CD4-positive, alpha-beta T cell treated with Interferon alpha-2 for 1 hour (primary cell): ENCODE measurements at regions not wholly inside any gene's neighbourhood (a gene's known extent, or its start where the extent isn't known, plus 50 kb on each side); places are given as distances from the start of the nearest gene placed in this dataset.

Experiments used
- DNase-seq, 2 donors: peaks; one replicate each; pipeline ENCODE4 v3.0.0-alpha.2; 2020 to 2022

GRCh38 chr13:91141543-91142061 is 205.9 kb upstream of the MIR17HG start:
- no peak for DNase-seq

GRCh38 chr13:91142572-91142971 is 204.9 kb upstream of the MIR17HG start:
- DNase-seq = no peak

- no peak for DNase-seq
These were observed 203.4 kb upstream of the MIR17HG start for GRCh38 chr13:91144054-91144453.

- no peak for DNase-seq
These were observed 203.0 kb upstream of the MIR17HG start for GRCh38 chr13:91144486-91144885.

- no peak for DNase-seq
These were observed 201.8 kb upstream of the MIR17HG start for GRCh38 chr13:91145571-91146205.

- DNase-seq = no peak
These were observed 200.9 kb upstream of the MIR17HG start for GRCh38 chr13:91146601-91147000.

- DNase-seq = no peak
These were observed 199.4 kb upstream of the MIR17HG start for GRCh38 chr13:91148098-91148497.

- no peak for DNase-seq
These were observed 195.6 kb upstream of the MIR17HG start for GRCh38 chr13:91151921-91152320.

- DNase-seq = no peak
These were observed 194.1 kb upstream of the MIR17HG start for GRCh38 chr13:91153372-91153771.

GRCh38 chr13:91154558-91155353 is 192.7 kb upstream of the MIR17HG start:
- DNase-seq = peak; percentile 3 to 36

- no peak for DNase-seq
These were observed 191.9 kb upstream of the MIR17HG start for GRCh38 chr13:91155512-91156114.

GRCh38 chr13:91157273-91158016 is 190.0 kb upstream of the MIR17HG start:
- no peak for DNase-seq

GRCh38 chr13:91158017-91158395 is 189.5 kb upstream of the MIR17HG start:
- DNase-seq = no peak

- DNase-seq = no peak
These were observed 185.3 kb upstream of the MIR17HG start for GRCh38 chr13:91162180-91162579.

GRCh38 chr13:91162589-91162988 is 184.9 kb upstream of the MIR17HG start:
- DNase-seq = no peak

GRCh38 chr13:91165758-91166157 is 181.7 kb upstream of the MIR17HG start:
- no peak for DNase-seq

- DNase-seq = no peak
These were observed 180.6 kb upstream of the MIR17HG start for GRCh38 chr13:91166714-91167511.

GRCh38 chr13:91167706-91168385 is 179.6 kb upstream of the MIR17HG start:
- no peak for DNase-seq

- no peak for DNase-seq
These were observed 179.1 kb upstream of the MIR17HG start for GRCh38 chr13:91168386-91168711.

GRCh38 chr13:91169321-91170050 is 178.0 kb upstream of the MIR17HG start:
- no peak for DNase-seq

- DNase-seq = no peak
These were observed 175.3 kb upstream of the MIR17HG start for GRCh38 chr13:91172160-91172559.
